ENCODE measurements at regions not wholly inside any gene's neighbourhood (a gene's known extent, or its start where the extent isn't known, plus 50 kb on each side); places are given as distances from the start of the nearest gene placed in this dataset.
"Not testable (repeated sequence)": the region's sequence is repeated elsewhere in the genome, so short reads cannot be mapped to it uniquely, and the experiment has no call there.

GRCh38 chr5:158514319-158514985, 585.3 kb downstream of the EBF1 start:
- no peak for DNase-seq

- no peak for DNase-seq
These were observed 586.0 kb downstream of the EBF1 start for GRCh38 chr5:158513490-158514318.

GRCh38 chr5:158511454-158511853, 588.3 kb downstream of the EBF1 start:
- DNase-seq = no peak

- no peak for DNase-seq
These were observed 589.2 kb downstream of the EBF1 start for GRCh38 chr5:158510479-158510878.

GRCh38 chr5:158506648-158507047, 593.1 kb downstream of the EBF1 start:
- DNase-seq = no peak

GRCh38 chr5:158502686-158503085, 597.0 kb downstream of the EBF1 start:
- no peak for DNase-seq

GRCh38 chr5:158499892-158500418, 599.8 kb downstream of the EBF1 start:
- DNase-seq = no peak

- DNase-seq = no peak
These were observed 600.4 kb downstream of the EBF1 start for GRCh38 chr5:158499075-158499891.

- no peak for DNase-seq
These were observed 603.1 kb downstream of the EBF1 start for GRCh38 chr5:158496624-158497023.

- no peak for DNase-seq
These were observed 605.2 kb downstream of the EBF1 start for GRCh38 chr5:158494541-158494940.

- DNase-seq = not testable (repeated sequence)
These were observed 605.7 kb downstream of the EBF1 start for GRCh38 chr5:158494044-158494443.

- DNase-seq = no peak
These were observed 606.9 kb downstream of the EBF1 start for GRCh38 chr5:158492841-158493242.

- DNase-seq = no peak
These were observed 607.6 kb downstream of the EBF1 start for GRCh38 chr5:158492136-158492535.

- no peak for DNase-seq
These were observed 612.1 kb downstream of the EBF1 start for GRCh38 chr5:158487664-158488063.

GRCh38 chr5:158487156-158487555, 612.6 kb downstream of the EBF1 start:
- DNase-seq = no peak

GRCh38 chr5:158486566-158486965, 613.1 kb downstream of the EBF1 start:
- DNase-seq = no peak

- DNase-seq = no peak
These were observed 614.1 kb downstream of the EBF1 start for GRCh38 chr5:158485604-158486081.

GRCh38 chr5:158485047-158485446, 614.7 kb downstream of the EBF1 start:
- DNase-seq = no peak

- no peak for DNase-seq
These were observed 615.6 kb downstream of the EBF1 start for GRCh38 chr5:158484150-158484549.

GRCh38 chr5:158483281-158483860, 616.3 kb downstream of the EBF1 start:
- DNase-seq = no peak

GRCh38 chr5:158482125-158482524, 617.6 kb downstream of the EBF1 start:
- DNase-seq = no peak

GRCh38 chr5:158478139-158478538, 619.2 kb upstream of the CLINT1 start:
- DNase-seq = no peak

- DNase-seq = no peak
These were observed 618.3 kb upstream of the CLINT1 start for GRCh38 chr5:158477214-158477613.
